ENCODE measurements at regions not wholly inside any gene's neighbourhood (a gene's known extent, or its start where the extent isn't known, plus 50 kb on each side); places are given as distances from the start of the nearest gene placed in this dataset.
A peak's percentile ranks its signal among the peaks of the same experiment; 100 is the strongest.

GRCh38 chr6:115398607-115399006 lies 662.1 kb downstream of the FRK start:
- DNase-seq: no peak

GRCh38 chr6:115396112-115396906 lies 664.4 kb downstream of the FRK start:
- no peak for DNase-seq

- no peak for DNase-seq
These were observed 666.9 kb downstream of the FRK start for GRCh38 chr6:115393821-115394220.

GRCh38 chr6:115370202-115370601 lies 690.5 kb downstream of the FRK start:
- no peak for DNase-seq

- no peak for DNase-seq
These were observed 694.9 kb downstream of the FRK start for GRCh38 chr6:115365783-115366182.

GRCh38 chr6:115363379-115363778 lies 697.3 kb downstream of the FRK start:
- no peak for DNase-seq

- DNase-seq: no peak
These were observed 698.5 kb downstream of the FRK start for GRCh38 chr6:115362234-115362633.

- DNase-seq: no peak
These were observed 699.9 kb downstream of the FRK start for GRCh38 chr6:115360602-115361325.

- DNase-seq: no peak
These were observed 702.1 kb downstream of the FRK start for GRCh38 chr6:115358616-115359015.

- no peak for DNase-seq
These were observed 704.3 kb downstream of the FRK start for GRCh38 chr6:115356371-115356770.

GRCh38 chr6:115323001-115323400 lies 737.7 kb downstream of the FRK start:
- DNase-seq: no peak

- DNase-seq: no peak
These were observed 740.9 kb downstream of the FRK start for GRCh38 chr6:115319823-115320222.

- no peak for DNase-seq
These were observed 750.5 kb downstream of the FRK start for GRCh38 chr6:115310156-115310555.

GRCh38 chr6:115302731-115303130 lies 758.0 kb downstream of the FRK start:
- no peak for DNase-seq

GRCh38 chr6:115287467-115287866 lies 773.2 kb downstream of the FRK start:
- DNase-seq: no peak

GRCh38 chr6:115276881-115277565 lies 783.7 kb downstream of the FRK start:
- no peak for DNase-seq

GRCh38 chr6:115272311-115272710 lies 788.4 kb downstream of the FRK start:
- DNase-seq: no peak

- peak in 1 of 2 experiments; percentile 5 for DNase-seq
These were observed 789.3 kb downstream of the FRK start for GRCh38 chr6:115271434-115271833.

- no peak for DNase-seq
These were observed 789.7 kb downstream of the FRK start for GRCh38 chr6:115270953-115271352.

- DNase-seq: no peak
These were observed 819.3 kb downstream of the FRK start for GRCh38 chr6:115241373-115241772.

GRCh38 chr6:115221198-115221597 lies 839.5 kb downstream of the FRK start:
- no peak for DNase-seq

GRCh38 chr6:115220551-115221159 lies 840.0 kb downstream of the FRK start:
- no peak for DNase-seq

- no peak for DNase-seq
These were observed 841.0 kb downstream of the FRK start for GRCh38 chr6:115219645-115220044.

Measured in SW 1271 (cell line).